Stimulated activated CD4-positive, alpha-beta T cell treated with anti-CD3 and anti-CD28 coated beads, TNF-alpha, amount 100 ng/mL, for 4 hours (primary cell): ENCODE measurements at regions not wholly inside any gene's neighbourhood (a gene's known extent, or its start where the extent isn't known, plus 50 kb on each side); places are given as distances from the start of the nearest gene placed in this dataset.
"Not testable (repeated sequence)": the region's sequence is repeated elsewhere in the genome, so short reads cannot be mapped to it uniquely, and the experiment has no call there.

ENCODE experiments used
- DNase-seq, 3 experiments: peaks; one replicate each; pipeline ENCODE4 v3.0.0-alpha.2; 2020; ENCODE audit warnings: low read depth in 3 of 3

DNA sequence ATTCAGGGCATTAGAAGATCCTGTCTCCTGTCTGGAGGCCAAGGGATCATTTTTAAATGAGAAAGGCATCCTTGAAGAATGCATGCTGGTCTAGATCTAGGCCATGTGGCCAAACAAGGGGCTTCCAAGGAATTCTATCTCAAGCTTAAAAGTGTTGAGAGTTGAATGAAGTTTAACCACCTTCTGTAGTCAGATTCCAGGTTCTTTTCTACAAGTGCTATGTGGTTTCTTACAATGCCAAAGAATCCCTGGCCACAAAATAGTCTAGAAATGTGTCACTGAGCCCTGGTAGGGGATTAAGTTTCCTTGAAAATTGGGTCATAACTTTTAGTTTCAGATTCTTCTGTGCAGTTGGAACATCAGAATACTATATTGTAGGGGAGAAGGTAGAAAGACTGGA, 640.7 kb upstream of the ACVR2A start:
- DNase-seq, result no peak

GRCh38 chr2:147198651-147199171, 646.1 kb upstream of the ACVR2A start:
- no peak for DNase-seq

- DNase-seq, result no peak
These were observed 646.9 kb upstream of the ACVR2A start for GRCh38 chr2:147197754-147198483.

- DNase-seq, result peak in 2 of 3 experiments; percentile 32 to 39
These were observed 662.6 kb upstream of the ACVR2A start for GRCh38 chr2:147182260-147182659.

- DNase-seq, result no peak
These were observed 663.3 kb upstream of the ACVR2A start for GRCh38 chr2:147181351-147182029.

DNA sequence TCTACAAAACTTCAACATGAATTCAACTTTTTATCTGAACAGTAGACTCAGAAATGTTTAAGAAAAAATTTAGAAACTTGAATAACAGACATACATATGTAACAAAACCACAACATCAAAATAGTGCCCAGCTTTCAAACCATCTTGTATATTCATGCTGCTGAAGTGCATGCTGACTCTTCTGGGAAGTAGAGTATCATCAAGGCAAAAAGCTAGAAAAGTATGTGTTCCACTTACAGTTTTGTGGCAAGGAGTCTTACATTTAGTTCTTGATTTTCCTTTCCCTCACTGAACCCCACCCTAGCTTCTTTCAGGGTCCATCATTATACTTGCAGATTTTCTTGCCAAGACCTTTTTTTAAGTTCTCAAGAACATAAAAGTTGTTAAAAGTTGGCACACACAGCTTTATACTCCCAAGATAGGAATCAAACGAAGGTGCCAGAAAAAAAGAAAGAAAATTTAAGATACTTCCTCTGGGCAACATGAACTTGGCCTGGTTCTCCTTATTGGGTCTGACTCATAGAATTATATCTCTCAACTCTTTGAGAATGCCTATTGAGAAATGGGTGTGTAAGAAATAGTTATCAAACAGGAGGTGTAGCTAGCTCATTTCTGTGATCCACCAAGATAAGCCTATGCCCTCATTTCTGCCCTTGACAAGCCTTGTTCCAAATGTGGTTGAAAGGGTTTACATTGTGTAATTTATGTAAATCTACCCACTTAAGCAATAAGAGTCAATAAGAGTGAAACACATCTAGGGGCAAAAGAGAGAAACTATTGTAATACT, 667.6 kb upstream of the ACVR2A start:
- DNase-seq, result no peak

GRCh38 chr2:147174824-147175254, 670.0 kb upstream of the ACVR2A start:
- DNase-seq, result no peak

- DNase-seq, result no peak
These were observed 671.0 kb upstream of the ACVR2A start for GRCh38 chr2:147173798-147174197.

- DNase-seq, result no peak
These were observed 671.6 kb upstream of the ACVR2A start for GRCh38 chr2:147173189-147173581.

DNA sequence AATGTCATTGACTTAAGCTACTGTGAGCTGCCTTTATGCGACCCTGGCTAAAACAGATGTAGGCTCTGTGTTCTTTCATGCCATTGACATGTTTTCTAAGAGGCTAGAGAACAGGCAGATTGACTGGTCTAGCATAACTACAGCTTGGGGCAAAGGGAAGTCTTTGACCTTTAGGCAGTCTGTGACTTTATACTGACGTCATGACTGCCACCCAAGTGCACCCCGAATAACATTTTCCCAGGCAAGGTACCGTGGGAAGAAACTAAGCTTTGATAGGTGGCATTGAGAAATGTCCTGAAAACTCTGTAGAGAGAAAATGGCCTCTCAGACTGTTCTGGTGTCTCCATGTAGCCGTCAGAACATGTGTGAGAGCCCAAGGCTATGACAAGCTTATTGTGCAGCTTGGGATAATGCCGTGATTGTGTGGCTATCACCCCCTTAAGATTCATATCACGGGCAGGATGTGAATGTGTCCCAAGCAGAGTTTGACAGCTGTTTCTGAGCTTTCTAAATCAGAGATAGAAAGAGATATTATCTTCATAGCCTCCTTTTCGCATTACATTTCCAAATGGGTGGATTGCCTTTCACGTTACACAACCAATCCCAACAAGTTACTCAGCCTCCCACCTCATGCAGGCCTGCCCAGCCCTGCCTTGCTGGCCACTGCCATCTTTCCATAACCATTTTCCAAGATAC, 672.2 kb upstream of the ACVR2A start:
- DNase-seq, result no peak

DNA sequence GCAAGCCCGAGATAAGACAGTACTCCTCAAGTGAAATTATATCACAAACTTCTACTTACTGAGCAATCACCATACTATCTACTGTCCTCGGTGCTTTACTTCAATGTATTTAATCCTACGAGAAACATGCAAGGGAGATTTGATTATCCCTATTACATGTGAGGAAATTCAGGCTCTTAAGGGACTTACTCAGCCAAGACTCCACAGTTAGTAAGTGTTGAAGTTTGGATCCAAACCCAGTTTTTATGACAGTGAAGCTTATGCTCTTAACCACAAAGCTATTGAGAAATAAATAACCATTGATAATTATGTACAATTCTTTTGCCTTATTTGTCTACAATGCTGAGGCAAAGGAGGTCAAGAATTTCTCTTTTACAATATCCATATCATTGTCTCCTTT, 672.9 kb upstream of the ACVR2A start:
- DNase-seq, result no peak

DNA sequence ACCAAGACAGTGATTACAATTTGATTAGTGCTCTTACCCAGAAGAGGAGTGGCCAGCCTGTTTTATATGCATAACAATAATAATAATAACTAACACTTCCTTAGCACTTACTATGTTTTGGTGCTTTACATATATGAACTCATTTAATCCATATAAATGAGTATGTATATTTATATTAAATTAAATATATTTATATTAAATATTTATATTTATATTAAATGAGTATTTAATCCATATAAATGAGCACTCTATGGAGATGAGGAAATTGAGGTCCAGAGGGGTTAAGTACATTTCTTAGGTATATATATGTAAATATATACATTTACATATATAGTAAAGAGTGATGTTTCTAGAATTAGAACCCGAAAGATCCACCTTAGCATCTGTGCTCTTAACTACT, 673.9 kb upstream of the ACVR2A start:
- DNase-seq, result no peak

GRCh38 chr2:147165697-147166382, 679.0 kb upstream of the ACVR2A start:
- no peak for DNase-seq

DNA sequence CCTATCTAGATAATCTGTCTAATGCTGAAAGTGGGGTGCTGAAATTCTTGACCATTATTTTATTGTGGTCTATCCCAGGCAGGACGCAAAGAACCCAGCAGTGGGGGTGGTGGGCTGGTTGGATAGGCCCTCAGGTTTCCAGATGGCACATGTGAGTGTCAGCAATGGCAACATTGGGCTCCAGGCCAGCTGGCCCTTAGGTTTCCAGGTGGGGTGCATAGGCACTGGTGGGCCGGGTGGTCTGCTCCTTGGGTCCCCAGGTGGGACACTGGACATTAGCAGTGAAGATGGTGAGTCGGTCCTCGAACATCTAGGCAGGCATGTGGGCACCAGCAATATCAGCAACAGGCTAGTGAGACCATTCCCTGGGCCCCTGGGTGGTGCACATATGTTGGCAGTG, 680.3 kb upstream of the ACVR2A start:
- DNase-seq, result no peak

GRCh38 chr2:147161746-147162145, 683.1 kb upstream of the ACVR2A start:
- no peak for DNase-seq

- no peak for DNase-seq
These were observed 687.9 kb upstream of the ACVR2A start for GRCh38 chr2:147156970-147157369.

GRCh38 chr2:147150241-147150635, 694.6 kb upstream of the ACVR2A start:
- DNase-seq, result no peak

DNA sequence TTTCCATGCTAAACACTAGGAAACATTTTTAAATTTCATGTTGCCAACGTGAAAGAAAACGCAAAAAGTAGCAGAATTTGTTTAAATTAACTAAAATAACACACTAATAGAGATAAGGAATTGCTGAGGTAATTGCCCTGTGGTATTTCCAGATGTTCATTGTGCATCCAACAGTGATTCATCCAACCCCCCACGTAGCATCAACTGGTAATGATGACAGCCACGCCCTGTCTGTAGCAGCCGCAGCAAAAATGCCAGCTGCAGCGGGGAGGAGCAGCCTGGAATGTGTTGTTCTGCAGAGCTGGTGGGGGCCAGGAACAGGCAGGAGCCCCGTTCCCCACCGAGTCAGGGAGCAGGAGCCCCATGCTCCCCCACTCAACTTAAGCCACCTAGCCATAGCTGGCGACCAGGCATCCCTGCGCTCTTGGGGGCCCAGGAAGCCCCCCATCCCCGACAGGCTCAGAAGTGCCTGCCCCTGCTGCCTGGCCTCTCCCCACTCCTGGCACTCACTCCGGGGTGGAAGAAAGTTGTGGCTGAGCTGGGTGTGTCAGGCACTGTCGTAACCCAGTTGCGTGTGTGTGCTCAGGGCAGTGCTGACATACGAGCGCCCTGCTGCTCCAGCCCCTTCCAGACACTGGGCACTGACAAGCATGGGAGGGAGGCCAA, 695.1 kb upstream of the ACVR2A start:
- DNase-seq, result no peak

DNA sequence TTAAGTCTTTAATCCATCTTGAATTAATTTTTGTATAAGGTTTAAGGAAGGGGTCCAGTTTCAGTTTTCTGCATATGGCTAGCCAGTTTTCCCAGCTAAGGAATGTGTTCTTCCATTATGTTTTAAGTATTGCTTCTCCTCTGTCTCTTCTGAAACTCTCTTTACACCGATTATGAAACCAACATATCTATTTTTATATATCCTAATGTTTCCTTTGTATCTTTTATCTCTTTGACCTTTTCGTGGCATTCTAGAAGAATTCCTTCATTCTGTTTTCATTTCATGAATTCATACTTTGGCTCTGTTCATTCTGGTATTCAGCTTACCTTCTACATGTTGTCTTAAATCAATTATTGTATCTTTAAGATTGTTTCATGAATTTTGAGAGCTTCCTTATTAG, 697.0 kb upstream of the ACVR2A start:
- DNase-seq, result no peak

- no peak for DNase-seq
These were observed 702.9 kb upstream of the ACVR2A start for GRCh38 chr2:147141930-147142329.

DNA sequence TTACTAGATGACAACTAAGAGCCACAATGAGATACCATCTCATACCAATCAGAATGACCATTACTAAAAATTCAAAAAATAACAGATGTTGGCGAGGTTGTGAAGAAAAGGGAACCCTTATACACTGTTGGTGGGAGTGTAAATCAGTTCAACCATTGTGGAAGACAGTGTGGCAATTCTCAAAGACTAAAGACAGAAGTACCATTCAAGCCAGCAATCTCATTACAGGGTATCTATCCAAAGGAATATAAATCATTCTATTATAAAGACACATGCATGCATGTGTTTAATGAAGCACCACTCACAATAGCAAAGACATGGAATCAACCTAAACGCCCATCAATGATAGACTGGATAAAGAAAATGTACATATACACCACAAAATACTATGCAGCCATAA, 705.1 kb upstream of the ACVR2A start:
- not testable (repeated sequence) for DNase-seq
